H1 (cell line): ENCODE measurements at regions not wholly inside any gene's neighbourhood (a gene's known extent, or its start where the extent isn't known, plus 50 kb on each side); places are given as distances from the start of the nearest gene placed in this dataset.

Experiments used
- CTCF ChIA-PET: fragments of 300-600 bp; sonication (Branson Sonifier 250); formaldehyde crosslinking; loops from one replicate; lab custom pipeline; 2021; ENCODE audit not compliant: partially characterized antibody; lab: Charles Lee
- POLR2A ChIA-PET: fragments of 300-600 bp; sonication (Branson Sonifier 250); formaldehyde crosslinking; loops from one replicate; lab custom pipeline; 2021; ENCODE audit warnings: inconsistent platforms; ENCODE audit not compliant: partially characterized antibody; lab: Charles Lee
- DNase-seq, 2 experiments: peaks; one replicate each; pipeline versions ENCODE4 v3.0.0 to v3.0.0-alpha.2; 2010 to 2022; ENCODE audit warnings: low spot score in 2 of 2, low read depth in 1 of 2, mixed read lengths in 1 of 2
- FAIRE-seq: peaks from 2 replicates; lab custom pipeline; 2011; peaks lifted over from hg19 to GRCh38; lab: Jason Lieb, UNC
- H2AFZ ChIP-seq: 2 replicates; pipeline ENCODE4 v1.8.1; 2012; ENCODE audit warnings: low read length, inconsistent platforms
- H2AK5ac ChIP-seq: 2 replicates; pipeline ENCODE4 v1.6.1; 2013; ENCODE audit warnings: low read depth, low read length
- H2BK120ac ChIP-seq: replicated peaks from 2 replicates; pipeline ENCODE3; 2013; ENCODE audit warnings: low read depth, low read length, inconsistent platforms
- H2BK12ac ChIP-seq: 2 replicates; pipeline ENCODE4 v1.6.1; 2013; ENCODE audit warnings: low read depth, low read length
- H2BK15ac ChIP-seq: 2 replicates; pipeline ENCODE4 v1.6.1; 2013; ENCODE audit warnings: low read length
- H2BK20ac ChIP-seq: 2 replicates; pipeline ENCODE4 v1.6.1; 2013; ENCODE audit warnings: low read length
- H2BK5ac ChIP-seq: 2 replicates; pipeline ENCODE4 v1.6.1; 2013; ENCODE audit warnings: low read depth, low read length
- H3K14ac ChIP-seq: 2 replicates; pipeline ENCODE4 v1.6.1; 2013; ENCODE audit warnings: inconsistent platforms; ENCODE audit not compliant: insufficient read length
- H3K18ac ChIP-seq: 2 replicates; pipeline ENCODE4 v1.6.1; 2013; ENCODE audit warnings: low read length; ENCODE audit errors: extremely low read depth
- H3K23ac ChIP-seq: 2 replicates; pipeline ENCODE4 v1.6.1; 2013; ENCODE audit warnings: inconsistent platforms; ENCODE audit not compliant: insufficient read length
- H3K23me2 ChIP-seq: 2 replicates; pipeline ENCODE4 v1.6.1; 2013; ENCODE audit warnings: low read depth, low read length
- H3K27ac ChIP-seq: 2 replicates; pipeline ENCODE4 v1.6.1; 2011; ENCODE audit warnings: low read depth, low read length, inconsistent platforms
- H3K27me3 ChIP-seq, 4 experiments: replicated peaks in 1 of 4; 1 replicate in 1 of 4; 2 replicates in 3 of 4; pipeline versions ENCODE4 v1.6.1 to v1.8.1; 2011 to 2013; ENCODE audit warnings: low read length in 3 of 4, mild to moderate bottlenecking in 3 of 4, inconsistent platforms in 2 of 4, mixed read lengths in 2 of 4, moderate library complexity in 1 of 4; ENCODE audit not compliant: control insufficient read depth in 3 of 4, insufficient read depth in 3 of 4; ENCODE audit errors: extremely low read depth in 1 of 4
- H3K36me3 ChIP-seq, 4 experiments: 2 replicates each; pipeline versions ENCODE4 v1.6.1 to v1.8.1; 2011 to 2013; ENCODE audit warnings: mild to moderate bottlenecking in 4 of 4, low read length in 3 of 4, moderate library complexity in 2 of 4, control low read depth in 1 of 4, inconsistent platforms in 1 of 4; ENCODE audit not compliant: insufficient read depth in 4 of 4, control insufficient read depth in 2 of 4
- H3K4ac ChIP-seq: replicated peaks from 2 replicates; pipeline ENCODE3; 2013; ENCODE audit warnings: low read length, low read depth, mixed read lengths, inconsistent platforms; ENCODE audit not compliant: insufficient read length
- H3K4me1 ChIP-seq, 4 experiments: replicated peaks in 1 of 4; 1 replicate in 1 of 4; 2 replicates in 3 of 4; pipeline versions ENCODE4 v1.6.1 to v1.8.1; 2011 to 2013; ENCODE audit warnings: low read length in 3 of 4, inconsistent platforms in 2 of 4, mixed read lengths in 1 of 4; ENCODE audit not compliant: insufficient read depth in 4 of 4, control insufficient read depth in 3 of 4
- H3K4me2 ChIP-seq, 2 experiments: 2 replicates each; pipeline versions ENCODE4 v1.6.1 to v1.8.1; 2011 to 2013; ENCODE audit warnings: low read depth in 2 of 2, low read length in 2 of 2, control low read depth in 1 of 2, inconsistent platforms in 1 of 2, mild to moderate bottlenecking in 1 of 2; ENCODE audit not compliant: insufficient read depth in 1 of 2
- H3K4me3 ChIP-seq, 4 experiments: fragments of 200-600, 300-600 bp in 1 of 4; sonication (generic), shearing (Covaris generic), sonication (Bioruptor Twin) in 1 of 4; 2 replicates each; pipeline versions ENCODE4 v1.5.1 to v1.8.1; 2011 to 2016; ENCODE audit warnings: low read length in 4 of 4, low read depth in 3 of 4, control low read depth in 2 of 4, inconsistent platforms in 2 of 4, mild to moderate bottlenecking in 2 of 4, mixed read lengths in 1 of 4, moderate library complexity in 1 of 4; ENCODE audit not compliant: insufficient read depth in 2 of 4; ENCODE audit errors: extremely low read depth in 1 of 4
- H3K56ac ChIP-seq: replicated peaks from 2 replicates; pipeline ENCODE3; 2013; ENCODE audit warnings: low read depth, mild to moderate bottlenecking, mixed read lengths, low read length, inconsistent platforms; ENCODE audit not compliant: insufficient read length
- H3K79me1 ChIP-seq: 2 replicates; pipeline ENCODE4 v1.6.1; 2013; ENCODE audit warnings: low read depth, low read length, control low read depth
- H3K79me2 ChIP-seq, 2 experiments: 2 replicates each; pipeline versions ENCODE4 v1.6.1 to v1.8.1; 2012 to 2013; ENCODE audit warnings: low read length in 2 of 2, mild to moderate bottlenecking in 2 of 2, inconsistent platforms in 1 of 2; ENCODE audit not compliant: insufficient read depth in 2 of 2, control insufficient read depth in 1 of 2
- H3K9ac ChIP-seq, 4 experiments: replicated peaks in 1 of 4; 1 replicate in 1 of 4; 2 replicates in 3 of 4; pipeline versions ENCODE4 v1.6.1 to v1.8.1; 2011 to 2013; ENCODE audit warnings: low read depth in 3 of 4, low read length in 3 of 4, control low read depth in 2 of 4, mild to moderate bottlenecking in 2 of 4, moderate library complexity in 2 of 4, inconsistent platforms in 1 of 4; ENCODE audit errors: extremely low read depth in 1 of 4
- H3K9me3 ChIP-seq, 2 experiments: 2 replicates each; pipeline versions ENCODE4 v1.6.1 to v1.8.1; 2012 to 2013; ENCODE audit warnings: mild to moderate bottlenecking in 2 of 2, moderate library complexity in 2 of 2, control low read depth in 1 of 2, inconsistent platforms in 1 of 2, low read depth in 1 of 2, low read length in 1 of 2, mixed read lengths in 1 of 2; ENCODE audit not compliant: insufficient read depth in 2 of 2
- H4K20me1 ChIP-seq, 2 experiments: replicated peaks in 1 of 2; 2 replicates each; pipeline versions ENCODE3 to v1.8.1; 2011 to 2013; ENCODE audit warnings: inconsistent platforms in 2 of 2, low read length in 2 of 2, mild to moderate bottlenecking in 1 of 2; ENCODE audit not compliant: insufficient read depth in 2 of 2, control insufficient read depth in 1 of 2
- H4K5ac ChIP-seq: 2 replicates; pipeline ENCODE4 v1.6.1; 2013; ENCODE audit warnings: low read length, low read depth, mixed read lengths, inconsistent platforms; ENCODE audit not compliant: insufficient read length
- H4K8ac ChIP-seq: 2 replicates; pipeline ENCODE4 v1.8.0; 2013; ENCODE audit warnings: mild to moderate bottlenecking, moderate library complexity, low read length, inconsistent platforms; ENCODE audit not compliant: insufficient read depth; ENCODE audit errors: extremely low read depth
- H4K91ac ChIP-seq: replicated peaks from 2 replicates; pipeline ENCODE3; 2013; ENCODE audit warnings: low read length, mixed read lengths, inconsistent platforms; ENCODE audit not compliant: insufficient read length
- HDAC2 ChIP-seq, 2 experiments: fragments of 300-600 bp in 1 of 2; sonication (generic) in 1 of 2; IDR thresholded peaks; 2 replicates each; pipeline ENCODE4 v1.6.1; 2011 to 2012; ENCODE audit warnings: low read depth in 2 of 2, low read length in 2 of 2, mild to moderate bottlenecking in 2 of 2, moderate library complexity in 2 of 2, borderline replicate concordance in 1 of 2, inconsistent platforms in 1 of 2
- HDAC6 ChIP-seq: IDR thresholded peaks from one replicate; pipeline ENCODE4 v1.7.1; 2012; ENCODE audit warnings: low read depth, mild to moderate bottlenecking, inconsistent platforms, low read length, moderate library complexity
- JUND ChIP-seq: IDR thresholded peaks from 2 replicates; pipeline ENCODE4 v1.6.1; 2011; ENCODE audit warnings: mild to moderate bottlenecking, improper control_type of control experiment, low read length
- KDM5A ChIP-seq: fragments of 200-600 bp; IDR thresholded peaks from 2 replicates; pipeline ENCODE4 v1.7.1; 2012; ENCODE audit warnings: mild to moderate bottlenecking, low read length, inconsistent platforms, mixed read lengths
- RFX5 ChIP-seq: IDR thresholded peaks from 2 replicates; pipeline ENCODE4 v1.6.1; 2011; ENCODE audit warnings: low read depth, low read length, improper control_type of control experiment, borderline replicate concordance
- RNF2 ChIP-seq: fragments of 200-900, 300-1000 bp; sonication (generic); IDR thresholded peaks from 2 replicates; pipeline ENCODE4 v1.7.1; 2016; ENCODE audit warnings: borderline replicate concordance, low read depth, mild to moderate bottlenecking, antibody characterized with exemption, low read length; ENCODE audit not compliant: poor library complexity, severe bottlenecking; ENCODE audit errors: missing control alignments
- TBP ChIP-seq: IDR thresholded peaks from 2 replicates; pipeline ENCODE4 v1.6.1; 2011; ENCODE audit warnings: low read depth, low read length, improper control_type of control experiment

DNA sequence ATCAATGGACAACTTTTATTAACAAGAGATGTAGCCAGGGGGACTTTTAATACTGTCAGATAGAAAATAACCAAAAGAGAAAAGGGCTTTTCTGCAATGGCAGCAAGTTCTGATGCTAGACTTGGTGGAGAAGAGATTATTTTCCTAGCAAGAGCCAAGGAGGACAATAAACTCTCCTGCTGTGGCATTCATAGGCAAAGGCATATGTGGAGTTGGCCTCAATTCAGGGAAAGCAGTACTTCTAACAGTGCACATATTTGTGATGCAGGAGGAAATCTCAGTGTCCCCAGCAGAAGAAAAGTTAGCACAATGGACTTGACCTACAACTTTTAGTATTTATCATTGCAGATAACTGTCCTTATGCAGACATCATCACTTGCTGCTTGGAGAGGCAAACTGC lies 75.1 kb upstream of the GRIK1 start:
- FAIRE-seq = no peak

More for the DNA sequence above, 75.1 kb upstream of the GRIK1 start:
- Histone ChIP-seq H4K20me1 (no peaks in the 10 kb centered on the region), H3K4ac (no peak overlapping the region), H2BK5ac (no peak overlapping the region), H4K8ac (no peak overlapping the region), H3K79me1 (no peaks in the 10 kb centered on the region), H3K9ac (no peak overlapping the region), H3K56ac (no peak overlapping the region), H3K14ac (no peak overlapping the region), H4K91ac (no peak overlapping the region), H3K18ac (no peak overlapping the region), H3K36me3 (no peaks in the 10 kb centered on the region; a peak in 1 of 8 replicates), H3K9me3 (peaks cover 0 to 11% of the 10 kb centered on the region in 2 experiments; a peak in 3 of 4 replicates), H3K27me3 (no peaks in the 10 kb centered on the region), H3K4me3 (peak overlapping the region in 1 of 4 experiments; percentile 5; a peak in 1 of 8 replicates), H3K4me2 (peak overlapping the region in 1 of 2 experiments; percentile 40; a peak in 2 of 4 replicates), H3K27ac (no peak overlapping the region), H2BK120ac (no peak overlapping the region), H3K23ac (no peak overlapping the region), H2AFZ (no peak overlapping the region), H2BK12ac (no peak overlapping the region), H4K5ac (no peak overlapping the region), H3K79me2 (no peaks in the 10 kb centered on the region), H2BK20ac (no peak overlapping the region), H2BK15ac (no peak overlapping the region), H2AK5ac (no peak overlapping the region), H3K23me2 (no peaks in the 10 kb centered on the region), H3K4me1 (peaks cover 0 to 4% (median 2%) of the 10 kb centered on the region in 4 experiments; a peak in 1 of 7 replicates)
- TF ChIP-seq HDAC2 (IDR thresholded peaks at IDR 0.05; ENCODE audit: borderline replicate concordance in 1 of 2, low read depth in 2 of 2, low read length in 2 of 2) (0 out of 4 replicates have a peak, but pooled peaks of 1 of the 2 experiments have one; percentile 43), RNF2 (no peak), JUND (no peak), RFX5 (no peak), TBP (no peak), KDM5A (no peak), HDAC6 (no peak)
- POLR2A ChIA-PET = no interaction called here
- CTCF ChIA-PET = no interaction called here
- no peak for DNase-seq
